Lung (tissue), 11 donors: ENCODE measurements at regions not wholly inside any gene's neighbourhood (a gene's known extent, or its start where the extent isn't known, plus 50 kb on each side); places are given as distances from the start of the nearest gene placed in this dataset.

Experiments used
- ATAC-seq: fragments of 200-7000 bp; cut with Tn5 transposase; one replicate; pipeline ENCODE4 v1.9.1; 2020; ENCODE audit warnings: moderate number of reproducible peaks; ENCODE audit not compliant: insufficient read depth, low FRiP score
- DNase-seq, 3 donors: peaks; one replicate each; pipeline ENCODE4 v3.0.0-alpha.2; 2013 to 2017
- H3K27ac ChIP-seq, 2 donors: one replicate each; pipeline ENCODE4 v1.5.1; 2013; ENCODE audit warnings: mild to moderate bottlenecking in 2 of 2, moderate library complexity in 2 of 2, control low read depth in 1 of 2, inconsistent platforms in 1 of 2, low read depth in 1 of 2, low read length in 1 of 2
- H3K27me3 ChIP-seq, 3 donors: one replicate each; pipeline ENCODE4 v1.5.1; 2013; ENCODE audit warnings: low read length in 2 of 3; ENCODE audit not compliant: control insufficient read depth in 3 of 3, insufficient read depth in 3 of 3
- H3K36me3 ChIP-seq, 4 donors: one replicate each; pipeline ENCODE4 v1.5.1; 2013; ENCODE audit warnings: low read length in 4 of 4, mild to moderate bottlenecking in 1 of 4, moderate library complexity in 1 of 4; ENCODE audit not compliant: control insufficient read depth in 4 of 4, insufficient read depth in 4 of 4
- H3K4me1 ChIP-seq, 5 donors: one replicate each; pipeline ENCODE4 v1.5.1; 2013; ENCODE audit warnings: low read length in 5 of 5, mild to moderate bottlenecking in 2 of 5, moderate library complexity in 1 of 5; ENCODE audit not compliant: control insufficient read depth in 5 of 5, insufficient read depth in 5 of 5
- H3K4me3 ChIP-seq: one replicate; pipeline ENCODE4 v1.5.1; 2013; ENCODE audit warnings: mild to moderate bottlenecking, control low read depth, moderate library complexity
- H3K9ac ChIP-seq, 2 donors: one replicate each; pipeline ENCODE4 v1.5.1; 2013; ENCODE audit warnings: low read length in 2 of 2, control low read depth in 1 of 2; ENCODE audit not compliant: insufficient read depth in 1 of 2
- H3K9me3 ChIP-seq, 4 donors: one replicate each; pipeline ENCODE4 v1.5.1; 2013; ENCODE audit warnings: low read length in 3 of 4, mild to moderate bottlenecking in 1 of 4, moderate library complexity in 1 of 4; ENCODE audit not compliant: control insufficient read depth in 4 of 4, insufficient read depth in 3 of 4
- WGBS, 2 donors: extraction: QIAGEN DNeasy Blood & Tissue Kit; methylation state at CpG; one replicate each; pipeline ENCODE4 v1.1.7; 2013; 5-methylcytosine and 5-hydroxymethylcytosine counted together
- TF ChIP-seq, protein P1 (sequence below): IDR thresholded peaks from 2 replicates; pipeline ENCODE4 v1.5.1; 2012; ENCODE audit warnings: mild to moderate bottlenecking; ENCODE audit errors: control extremely low read depth, extremely low read depth
- donor health status: control.
- donor health status: control.
- donor health status: Bipolar disorder and iron deficiency.
- donor health status: healthy.
- donor health status: DM: yes; HTN: yes; CAD: no.

DNA sequence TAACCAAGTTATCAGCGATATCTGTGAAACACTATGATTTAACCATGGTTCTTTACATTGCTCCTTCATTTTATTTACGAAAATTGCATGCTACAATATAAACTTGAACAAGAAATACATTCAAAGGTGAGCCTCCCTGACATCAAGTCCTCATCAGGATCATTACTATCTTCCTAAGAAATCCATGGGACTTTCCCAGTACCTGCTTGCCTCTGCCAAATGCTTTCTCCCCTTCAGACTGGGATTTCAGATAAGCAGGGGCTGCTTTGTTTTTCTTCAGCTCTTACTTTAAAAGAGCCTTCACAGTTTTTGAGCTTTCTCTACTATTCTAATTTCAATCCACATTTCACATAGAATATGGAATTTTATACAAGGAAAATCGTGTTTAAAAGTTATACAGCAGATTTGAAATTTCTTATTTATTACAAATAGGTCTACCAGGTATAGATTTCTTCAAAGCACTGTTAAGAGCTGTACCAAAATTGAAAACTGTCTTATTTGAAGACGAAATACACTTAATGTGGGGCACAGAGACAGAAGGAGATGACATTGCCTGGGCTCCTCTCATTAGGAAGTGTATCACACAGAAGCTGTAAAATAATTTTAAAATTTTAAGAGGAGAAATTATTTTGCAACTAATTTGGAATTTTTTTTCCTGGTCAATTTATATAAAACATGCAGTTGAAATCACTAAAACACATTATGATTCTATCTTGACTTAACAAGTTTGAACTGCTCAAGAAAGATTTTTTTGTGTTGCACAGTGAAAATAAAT lies 615.0 kb upstream of the AGTR1 start:
- no peak for ATAC-seq
- 77 to 83% methylated on average over 4 of the region's 4 CpGs for WGBS, 2 donors

DNA sequence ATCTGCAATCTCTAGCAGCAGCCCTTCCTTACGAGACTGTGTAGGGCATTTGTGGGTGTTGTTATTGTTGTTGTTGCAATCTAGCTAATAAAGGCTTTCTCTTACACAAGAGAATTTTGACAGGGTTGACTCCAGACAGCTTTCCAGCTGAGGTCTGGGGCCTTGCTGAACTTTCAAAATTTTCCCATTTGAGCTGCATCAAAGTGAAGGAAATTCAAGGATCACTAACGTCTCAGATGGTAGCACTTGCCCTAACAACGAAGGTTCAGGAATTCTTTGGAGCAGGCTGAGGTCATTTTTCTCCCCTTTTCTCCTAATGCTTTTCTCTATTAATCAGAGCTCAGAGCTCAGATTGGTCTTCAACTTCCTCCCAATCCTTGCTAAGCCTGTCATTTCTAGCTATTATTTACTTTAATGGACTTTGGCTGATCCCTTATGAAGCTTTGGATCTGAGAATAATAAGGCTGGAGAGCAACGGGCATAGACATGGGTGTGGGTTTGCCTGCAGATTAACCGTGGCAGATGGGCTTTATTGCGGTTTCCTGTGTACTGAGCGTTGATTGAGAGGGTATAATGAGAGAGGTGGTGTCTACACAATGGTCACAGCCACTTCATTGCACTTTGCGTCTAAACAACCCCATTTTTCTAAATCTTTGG lies 614.0 kb upstream of the AGTR1 start:
- ATAC-seq: no peak
- 58 to 64% methylated on average over 8 of the region's 8 CpGs for WGBS, 2 donors

More for the DNA sequence above, 615.0 kb upstream of the AGTR1 start:
- H3K4me1 ChIP-seq: peaks cover 0 to 12% (median 0%) of the 10 kb centered on the region in 5 donors
- DNase-seq: no peak
- TF ChIP-seq, protein P1, sequence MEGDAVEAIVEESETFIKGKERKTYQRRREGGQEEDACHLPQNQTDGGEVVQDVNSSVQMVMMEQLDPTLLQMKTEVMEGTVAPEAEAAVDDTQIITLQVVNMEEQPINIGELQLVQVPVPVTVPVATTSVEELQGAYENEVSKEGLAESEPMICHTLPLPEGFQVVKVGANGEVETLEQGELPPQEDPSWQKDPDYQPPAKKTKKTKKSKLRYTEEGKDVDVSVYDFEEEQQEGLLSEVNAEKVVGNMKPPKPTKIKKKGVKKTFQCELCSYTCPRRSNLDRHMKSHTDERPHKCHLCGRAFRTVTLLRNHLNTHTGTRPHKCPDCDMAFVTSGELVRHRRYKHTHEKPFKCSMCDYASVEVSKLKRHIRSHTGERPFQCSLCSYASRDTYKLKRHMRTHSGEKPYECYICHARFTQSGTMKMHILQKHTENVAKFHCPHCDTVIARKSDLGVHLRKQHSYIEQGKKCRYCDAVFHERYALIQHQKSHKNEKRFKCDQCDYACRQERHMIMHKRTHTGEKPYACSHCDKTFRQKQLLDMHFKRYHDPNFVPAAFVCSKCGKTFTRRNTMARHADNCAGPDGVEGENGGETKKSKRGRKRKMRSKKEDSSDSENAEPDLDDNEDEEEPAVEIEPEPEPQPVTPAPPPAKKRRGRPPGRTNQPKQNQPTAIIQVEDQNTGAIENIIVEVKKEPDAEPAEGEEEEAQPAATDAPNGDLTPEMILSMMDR: no peak
- peaks cover 0 to 2% (median 0%) of the 10 kb centered on the region in 3 donors for H3K27me3 ChIP-seq
- no peak overlapping the region for H3K4me3 ChIP-seq
- no peaks in the 10 kb centered on the region for H3K36me3 ChIP-seq
- H3K9ac ChIP-seq: no peak overlapping the region
- no peak overlapping the region for H3K27ac ChIP-seq
- no peaks in the 10 kb centered on the region for H3K9me3 ChIP-seq

DNA sequence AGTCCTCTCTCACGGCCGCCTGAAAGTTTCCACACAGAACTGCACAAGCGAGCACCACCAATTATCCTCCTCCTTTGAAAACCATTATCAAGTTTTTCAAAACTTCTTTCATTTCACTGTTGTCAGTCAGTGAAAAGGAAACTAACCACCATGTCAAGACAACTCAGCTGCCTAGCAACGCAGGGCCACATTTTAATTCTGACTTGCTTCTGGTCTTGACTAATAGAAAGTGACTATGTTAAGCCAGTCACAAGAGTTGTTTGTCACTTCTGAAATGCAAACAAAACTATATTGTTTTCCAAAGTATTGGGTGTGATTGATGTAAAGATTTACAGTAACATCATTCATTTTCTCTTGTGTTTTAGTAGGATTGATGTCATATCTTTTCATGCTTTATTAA lies 612.8 kb upstream of the AGTR1 start:
- DNase-seq (no peak), ATAC-seq (no peak)
- TF ChIP-seq, protein P1: no peak
- 77 to 88% methylated on average over 4 of the region's 4 CpGs for whole genome bisulfite sequencing, 2 donors
- H3K9me3 ChIP-seq: no peaks in the 10 kb centered on the region
- no peaks in the 10 kb centered on the region for H3K36me3 ChIP-seq
- peaks cover 0 to 8% (median 0%) of the 10 kb centered on the region in 5 donors for H3K4me1 ChIP-seq
- H3K4me3 ChIP-seq: no peak overlapping the region
- no peaks in the 10 kb centered on the region for H3K27me3 ChIP-seq
- H3K9ac ChIP-seq: no peak overlapping the region
- H3K27ac ChIP-seq: no peak overlapping the region

More for the DNA sequence above, 614.0 kb upstream of the AGTR1 start:
- H3K9ac ChIP-seq: no peak overlapping the region
- no peaks in the 10 kb centered on the region for H3K9me3 ChIP-seq
- no peak overlapping the region for H3K4me3 ChIP-seq
- peaks cover 0 to 12% (median 0%) of the 10 kb centered on the region in 5 donors for H3K4me1 ChIP-seq
- peak in 1 of 3 donors; percentile 43 for DNase-seq
- no peak overlapping the region for H3K27ac ChIP-seq
- H3K27me3 ChIP-seq: no peaks in the 10 kb centered on the region
- TF ChIP-seq, protein P1: no peak
- H3K36me3 ChIP-seq: no peaks in the 10 kb centered on the region
